ENCODE measurements at regions not wholly inside any gene's neighbourhood (a gene's known extent, or its start where the extent isn't known, plus 50 kb on each side); places are given as distances from the start of the nearest gene placed in this dataset.

- TF ChIP-seq, protein P1, sequence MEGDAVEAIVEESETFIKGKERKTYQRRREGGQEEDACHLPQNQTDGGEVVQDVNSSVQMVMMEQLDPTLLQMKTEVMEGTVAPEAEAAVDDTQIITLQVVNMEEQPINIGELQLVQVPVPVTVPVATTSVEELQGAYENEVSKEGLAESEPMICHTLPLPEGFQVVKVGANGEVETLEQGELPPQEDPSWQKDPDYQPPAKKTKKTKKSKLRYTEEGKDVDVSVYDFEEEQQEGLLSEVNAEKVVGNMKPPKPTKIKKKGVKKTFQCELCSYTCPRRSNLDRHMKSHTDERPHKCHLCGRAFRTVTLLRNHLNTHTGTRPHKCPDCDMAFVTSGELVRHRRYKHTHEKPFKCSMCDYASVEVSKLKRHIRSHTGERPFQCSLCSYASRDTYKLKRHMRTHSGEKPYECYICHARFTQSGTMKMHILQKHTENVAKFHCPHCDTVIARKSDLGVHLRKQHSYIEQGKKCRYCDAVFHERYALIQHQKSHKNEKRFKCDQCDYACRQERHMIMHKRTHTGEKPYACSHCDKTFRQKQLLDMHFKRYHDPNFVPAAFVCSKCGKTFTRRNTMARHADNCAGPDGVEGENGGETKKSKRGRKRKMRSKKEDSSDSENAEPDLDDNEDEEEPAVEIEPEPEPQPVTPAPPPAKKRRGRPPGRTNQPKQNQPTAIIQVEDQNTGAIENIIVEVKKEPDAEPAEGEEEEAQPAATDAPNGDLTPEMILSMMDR (IDR thresholded peaks at IDR 0.05) = no peak
- no peak for TF ChIP-seq POLR2A (IDR thresholded peaks at IDR 0.05)
These were observed 511.1 kb downstream of the SOX6 start for GRCh38 chr11:15845261-15845660.
